ENCODE measurements at regions not wholly inside any gene's neighbourhood (a gene's known extent, or its start where the extent isn't known, plus 50 kb on each side); places are given as distances from the start of the nearest gene placed in this dataset.

- no peaks in the 10 kb centered on the region for H3K27me3 ChIP-seq
- DNase-seq, result no peak
- no peak overlapping the region for H3K4me3 ChIP-seq
- no peaks in the 10 kb centered on the region for H3K9me3 ChIP-seq (replicated peaks in 1 of 3)
- H3K36me3 ChIP-seq (replicated peaks in 1 of 2), result no peaks in the 10 kb centered on the region
- H3K27ac ChIP-seq, result no peak overlapping the region
- no peak for TF ChIP-seq CTCF (IDR thresholded peaks at IDR 0.05)
- TF ChIP-seq POLR2A (IDR thresholded peaks at IDR 0.05), result no peak
- no peaks in the 10 kb centered on the region for H3K4me1 ChIP-seq (replicated peaks in 1 of 2)
- intact Hi-C loops (cut with DNase I), result no loop called here
Observed at GRCh38 chr10:52615331-52615730, 157.3 kb downstream of the MBL2 start.

- 65 to 70% (median 67%) methylated on average over 3 of the region's 3 CpGs for WGBS, 4 donors
- TF ChIP-seq POLR2A (IDR thresholded peaks at IDR 0.05), result no peak
- TF ChIP-seq CTCF (IDR thresholded peaks at IDR 0.05), result no peak
- Histone ChIP-seq H3K36me3 (replicated peaks in 1 of 2) (no peaks in the 10 kb centered on the region), H3K27me3 (no peaks in the 10 kb centered on the region), H3K27ac (no peak overlapping the region), H3K9me3 (replicated peaks in 1 of 3) (no peaks in the 10 kb centered on the region), H3K4me3 (no peak overlapping the region), H3K4me1 (replicated peaks in 1 of 2) (no peaks in the 10 kb centered on the region)
- intact Hi-C loops (cut with DNase I), result no loop called here
- DNase-seq, result no peak
Observed at GRCh38 chr10:52615756-52616394, 156.7 kb downstream of the MBL2 start.

GRCh38 chr10:52616395-52616764, 156.2 kb downstream of the MBL2 start:
- no peaks in the 10 kb centered on the region for H3K36me3 ChIP-seq (replicated peaks in 1 of 2)
- no peak overlapping the region for H3K27ac ChIP-seq
- no peak overlapping the region for H3K4me3 ChIP-seq
- 0 to 97% (median 85%) methylated on average over 1 of the region's 1 CpG; no CpG with 5 or more reads in 1 of the 4 donors for WGBS, 4 donors
- no peaks in the 10 kb centered on the region for H3K27me3 ChIP-seq
- no peaks in the 10 kb centered on the region for H3K9me3 ChIP-seq (replicated peaks in 1 of 3)
- H3K4me1 ChIP-seq (replicated peaks in 1 of 2), result no peaks in the 10 kb centered on the region
- no peak for DNase-seq
- no peak for TF ChIP-seq POLR2A (IDR thresholded peaks at IDR 0.05)
- TF ChIP-seq CTCF (IDR thresholded peaks at IDR 0.05), result no peak
- intact Hi-C loops (cut with DNase I), result no loop called here

- DNase-seq, result no peak
- intact Hi-C loops (cut with DNase I), result no loop called here
- no peaks in the 10 kb centered on the region for H3K27me3 ChIP-seq
- no peak for TF ChIP-seq POLR2A (IDR thresholded peaks at IDR 0.05)
- no peaks in the 10 kb centered on the region for H3K4me1 ChIP-seq (replicated peaks in 1 of 2)
- H3K27ac ChIP-seq, result no peak overlapping the region
- no peak overlapping the region for H3K4me3 ChIP-seq
- 85 to 88% (median 86%) methylated on average over 1 of the region's 1 CpG for WGBS, 4 donors
- H3K36me3 ChIP-seq (replicated peaks in 1 of 2), result no peaks in the 10 kb centered on the region
- no peaks in the 10 kb centered on the region for H3K9me3 ChIP-seq (replicated peaks in 1 of 3)
Observed at GRCh38 chr10:52617346-52617745, 155.2 kb downstream of the MBL2 start.

- Histone ChIP-seq H3K27me3 (no peaks in the 10 kb centered on the region), H3K27ac (no peak overlapping the region), H3K4me3 (no peak overlapping the region), H3K9me3 (replicated peaks in 1 of 3) (no peaks in the 10 kb centered on the region), H3K36me3 (replicated peaks in 1 of 2) (no peaks in the 10 kb centered on the region), H3K4me1 (replicated peaks in 1 of 2) (no peaks in the 10 kb centered on the region)
- no peak for DNase-seq
- 82 to 100% (median 90%) methylated on average over 1 of the region's 1 CpG for WGBS, 4 donors
- intact Hi-C loops (cut with DNase I), result no loop called here
- TF ChIP-seq POLR2A (IDR thresholded peaks at IDR 0.05), result no peak
- TF ChIP-seq CTCF (IDR thresholded peaks at IDR 0.05), result no peak
Observed at GRCh38 chr10:52619052-52619451, 153.5 kb downstream of the MBL2 start.

Data from adrenal gland (tissue), 9 donors.